Fibroblast of lung (primary cell): ENCODE measurements at regions not wholly inside any gene's neighbourhood (a gene's known extent, or its start where the extent isn't known, plus 50 kb on each side); places are given as distances from the start of the nearest gene placed in this dataset.

Experiments
- DNase-seq, 2 donors: peaks; one replicate each; pipeline versions ENCODE4 v3.0.0 to v3.0.0-alpha.2; 2010; ENCODE audit warnings: low read depth in 2 of 2
- H2AFZ ChIP-seq: 2 replicates; pipeline ENCODE4 v1.5.1; 2012; ENCODE audit warnings: low read length, control low read depth, inconsistent platforms
- H3K27ac ChIP-seq: 2 replicates; pipeline ENCODE4 v1.5.1; 2011; ENCODE audit warnings: low read length, control low read depth; ENCODE audit not compliant: insufficient read depth
- H3K27me3 ChIP-seq: 2 replicates; pipeline ENCODE4 v1.5.1; 2011; ENCODE audit warnings: mild to moderate bottlenecking, low read length; ENCODE audit not compliant: control insufficient read depth, insufficient read depth
- H3K36me3 ChIP-seq: 2 replicates; pipeline ENCODE4 v1.5.1; 2011; ENCODE audit warnings: low read length; ENCODE audit not compliant: control insufficient read depth, insufficient read depth
- H3K4me1 ChIP-seq: 2 replicates; pipeline ENCODE4 v1.5.1; 2011; ENCODE audit warnings: low read length; ENCODE audit not compliant: control insufficient read depth, insufficient read depth; ENCODE audit errors: extremely low read depth
- H3K4me2 ChIP-seq: 2 replicates; pipeline ENCODE4 v1.5.1; 2011; ENCODE audit warnings: low read length, control low read depth; ENCODE audit not compliant: insufficient read depth; ENCODE audit errors: extremely low read depth
- H3K4me3 ChIP-seq, 4 experiments: fragments of 200-600 bp in 1 of 4; sonication (generic) in 1 of 4; replicated peaks in 1 of 4; 2 replicates each; pipeline ENCODE4 v1.5.1; 2011 to 2016; ENCODE audit warnings: low read length in 4 of 4, low read depth in 3 of 4, mild to moderate bottlenecking in 3 of 4, control low read depth in 2 of 4, inconsistent platforms in 1 of 4, mixed read lengths in 1 of 4; ENCODE audit not compliant: insufficient read depth in 1 of 4; ENCODE audit errors: control extremely low read depth in 1 of 4
- H3K79me2 ChIP-seq: 2 replicates; pipeline ENCODE4 v1.5.1; 2012; ENCODE audit warnings: mild to moderate bottlenecking, low read length, inconsistent platforms; ENCODE audit not compliant: control insufficient read depth, insufficient read depth
- H3K9ac ChIP-seq: 2 replicates; pipeline ENCODE4 v1.5.1; 2011; ENCODE audit warnings: mild to moderate bottlenecking, low read length, control low read depth; ENCODE audit not compliant: insufficient read depth
- H3K9me3 ChIP-seq: 2 replicates; pipeline ENCODE4 v1.5.1; 2012; ENCODE audit warnings: low read depth, low read length; ENCODE audit not compliant: control insufficient read depth, insufficient read depth
- H4K20me1 ChIP-seq: 2 replicates; pipeline ENCODE4 v1.5.1; 2011; ENCODE audit warnings: low read length; ENCODE audit not compliant: control insufficient read depth, insufficient read depth; ENCODE audit errors: extremely low read depth
- EZH2 ChIP-seq: IDR thresholded peaks from 2 replicates; pipeline ENCODE4 v1.5.1; 2012; ENCODE audit warnings: low read length, control low read depth, mild to moderate bottlenecking; ENCODE audit errors: missing control alignments
- TF ChIP-seq, protein P1 (sequence below), 2 donors: IDR thresholded peaks in 1 of 2; conservative IDR thresholded peaks in 1 of 2; 1 replicate in 1 of 2; 2 replicates in 1 of 2; pipeline ENCODE4 v1.5.1; 2011 to 2012; ENCODE audit warnings: low read length in 2 of 2, control low read depth in 1 of 2, inconsistent platforms in 1 of 2, low read depth in 1 of 2, mild to moderate bottlenecking in 1 of 2

DNA sequence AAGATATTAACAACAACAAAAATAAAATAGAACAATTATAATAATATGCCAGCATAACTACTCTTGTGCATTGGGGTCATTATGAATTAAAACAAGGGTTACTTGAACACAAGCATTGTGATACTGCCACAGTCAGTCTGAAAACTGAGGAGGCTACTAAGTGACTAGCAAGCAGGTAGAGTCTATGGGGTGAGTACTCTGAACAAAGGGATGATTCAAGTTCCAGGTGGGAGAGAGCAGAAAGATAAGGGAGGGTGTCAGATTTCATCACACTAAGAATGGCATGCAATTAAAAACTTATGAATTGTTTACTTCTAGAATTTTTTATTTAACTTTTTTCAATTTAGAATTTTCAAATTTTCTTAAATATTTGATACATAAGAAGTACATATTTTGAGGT, 754.4 kb upstream of the GOLIM4 start:
- TF ChIP-seq EZH2, result no peak
- TF ChIP-seq, protein P1, sequence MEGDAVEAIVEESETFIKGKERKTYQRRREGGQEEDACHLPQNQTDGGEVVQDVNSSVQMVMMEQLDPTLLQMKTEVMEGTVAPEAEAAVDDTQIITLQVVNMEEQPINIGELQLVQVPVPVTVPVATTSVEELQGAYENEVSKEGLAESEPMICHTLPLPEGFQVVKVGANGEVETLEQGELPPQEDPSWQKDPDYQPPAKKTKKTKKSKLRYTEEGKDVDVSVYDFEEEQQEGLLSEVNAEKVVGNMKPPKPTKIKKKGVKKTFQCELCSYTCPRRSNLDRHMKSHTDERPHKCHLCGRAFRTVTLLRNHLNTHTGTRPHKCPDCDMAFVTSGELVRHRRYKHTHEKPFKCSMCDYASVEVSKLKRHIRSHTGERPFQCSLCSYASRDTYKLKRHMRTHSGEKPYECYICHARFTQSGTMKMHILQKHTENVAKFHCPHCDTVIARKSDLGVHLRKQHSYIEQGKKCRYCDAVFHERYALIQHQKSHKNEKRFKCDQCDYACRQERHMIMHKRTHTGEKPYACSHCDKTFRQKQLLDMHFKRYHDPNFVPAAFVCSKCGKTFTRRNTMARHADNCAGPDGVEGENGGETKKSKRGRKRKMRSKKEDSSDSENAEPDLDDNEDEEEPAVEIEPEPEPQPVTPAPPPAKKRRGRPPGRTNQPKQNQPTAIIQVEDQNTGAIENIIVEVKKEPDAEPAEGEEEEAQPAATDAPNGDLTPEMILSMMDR (conservative IDR thresholded peaks at IDR 0.05 in 1 of 2, IDR thresholded peaks at IDR 0.05 in 1 of 2; ENCODE audit: low read depth in 1 of 2, low read length in 2 of 2), result no peak
- Histone ChIP-seq H2AFZ (no peak overlapping the region), H3K9me3 (no peaks in the 10 kb centered on the region), H3K27ac (no peak overlapping the region), H3K4me1 (no peaks in the 10 kb centered on the region), H4K20me1 (no peaks in the 10 kb centered on the region), H3K79me2 (no peaks in the 10 kb centered on the region), H3K27me3 (peaks cover 11% of the 10 kb centered on the region), H3K36me3 (no peaks in the 10 kb centered on the region), H3K4me3 (no peak overlapping the region), H3K4me2 (no peak overlapping the region), H3K9ac (no peak overlapping the region)
- DNase-seq, result no peak

DNA sequence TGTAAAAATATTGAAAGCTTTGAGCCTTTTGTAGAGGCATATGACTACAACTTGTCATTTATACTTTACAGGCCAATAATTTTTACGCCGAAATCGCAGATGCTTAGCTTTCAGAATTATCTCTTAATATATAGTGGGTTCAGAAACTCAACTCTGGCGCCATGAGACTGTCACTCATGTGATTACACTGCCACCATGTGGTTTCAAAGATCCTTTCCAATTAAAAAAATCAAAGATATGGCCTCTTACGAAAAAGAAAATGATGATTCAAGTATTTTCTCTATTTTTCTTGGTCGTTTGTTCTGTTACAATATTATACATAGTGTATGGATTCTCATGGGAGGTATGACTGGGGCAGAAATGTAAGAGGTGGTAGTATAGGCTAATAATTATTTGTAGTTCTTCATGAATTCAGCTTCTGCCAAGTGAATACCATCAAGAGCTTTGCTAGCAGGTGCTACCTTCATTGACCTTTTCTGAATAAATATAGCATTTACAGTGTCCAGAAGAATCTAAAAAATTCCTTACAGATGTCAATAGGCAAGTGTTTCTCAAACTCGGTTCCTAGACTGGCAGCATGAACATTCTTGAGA, 751.7 kb upstream of the GOLIM4 start:
- H3K36me3 ChIP-seq, result no peaks in the 10 kb centered on the region
- H3K27ac ChIP-seq, result no peak overlapping the region
- H3K9me3 ChIP-seq, result no peaks in the 10 kb centered on the region
- peak; percentile 24 to 68 for DNase-seq
- no peak overlapping the region for H2AFZ ChIP-seq
- peak overlapping the region; percentile 2 for H3K4me2 ChIP-seq
- H3K4me3 ChIP-seq, result peak overlapping the region in 2 of 4 experiments; percentile 5 to 30
- no peak overlapping the region for H3K9ac ChIP-seq
- H3K4me1 ChIP-seq, result no peaks in the 10 kb centered on the region
- TF ChIP-seq, protein P1 (conservative IDR thresholded peaks at IDR 0.05 in 1 of 2, IDR thresholded peaks at IDR 0.05 in 1 of 2; ENCODE audit: low read depth in 1 of 2, low read length in 2 of 2), result peak; percentile 47 to 63
- TF ChIP-seq EZH2, result no peak
- no peaks in the 10 kb centered on the region for H3K79me2 ChIP-seq
- peaks cover 14% of the 10 kb centered on the region for H3K27me3 ChIP-seq
- H4K20me1 ChIP-seq, result no peaks in the 10 kb centered on the region

DNA sequence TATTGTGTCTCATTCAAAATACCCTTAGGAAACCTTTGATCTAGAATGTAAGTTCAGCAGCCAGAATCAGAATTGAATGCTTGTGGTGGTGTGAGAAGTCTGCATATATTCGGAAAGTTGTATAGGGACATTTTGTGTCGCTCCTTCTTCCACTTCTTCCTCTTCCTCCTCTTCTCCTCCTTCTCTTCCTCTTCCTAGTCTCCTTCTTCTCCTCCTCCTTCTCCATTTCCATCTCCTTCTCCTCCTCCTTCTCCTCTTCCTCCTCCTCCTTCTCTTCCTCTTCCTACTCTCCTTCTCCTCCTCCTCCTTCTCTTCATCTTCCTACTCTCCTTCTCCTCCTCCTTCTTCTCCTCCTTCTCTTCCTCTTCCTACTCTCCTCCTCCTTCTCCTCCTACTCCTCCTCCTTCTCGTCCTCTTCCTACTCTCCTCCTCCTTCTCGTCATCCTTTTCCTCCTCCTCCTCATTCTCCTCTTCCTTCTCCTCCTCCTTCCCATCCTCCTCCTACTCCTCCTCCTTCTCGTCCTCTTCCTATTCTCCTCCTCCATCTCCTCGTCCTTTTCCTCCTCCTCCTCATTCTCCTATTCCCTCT, 749.3 kb upstream of the GOLIM4 start:
- Histone ChIP-seq H3K4me3 (no peak overlapping the region), H3K27ac (no peak overlapping the region), H3K36me3 (no peaks in the 10 kb centered on the region), H3K9me3 (no peaks in the 10 kb centered on the region), H3K4me1 (no peaks in the 10 kb centered on the region), H3K27me3 (peaks cover 14% of the 10 kb centered on the region), H3K9ac (no peak overlapping the region), H4K20me1 (no peaks in the 10 kb centered on the region), H3K79me2 (no peaks in the 10 kb centered on the region), H2AFZ (no peak overlapping the region), H3K4me2 (no peak overlapping the region)
- DNase-seq, result no peak
- TF ChIP-seq, protein P1 (conservative IDR thresholded peaks at IDR 0.05 in 1 of 2, IDR thresholded peaks at IDR 0.05 in 1 of 2; ENCODE audit: low read depth in 1 of 2, low read length in 2 of 2), result no peak
- no peak for TF ChIP-seq EZH2
